Liver (tissue), 8 donors: ENCODE measurements at regions not wholly inside any gene's neighbourhood (a gene's known extent, or its start where the extent isn't known, plus 50 kb on each side); places are given as distances from the start of the nearest gene placed in this dataset.

Experiments
- DNase-seq: peaks from one replicate; pipeline ENCODE4 v3.0.0-alpha.2; 2017; ENCODE audit warnings: low spot score
- H3K27ac ChIP-seq, 2 donors: one replicate each; pipeline ENCODE4 v1.7.0; 2013; ENCODE audit warnings: inconsistent platforms in 2 of 2, low read length in 2 of 2, control low read depth in 1 of 2, low read depth in 1 of 2, mild to moderate bottlenecking in 1 of 2
- H3K27me3 ChIP-seq, 4 donors: one replicate each; pipeline versions ENCODE4 v1.6.1 to v1.7.0; 2013; ENCODE audit warnings: low read length in 3 of 4, inconsistent platforms in 1 of 4, mild to moderate bottlenecking in 1 of 4, moderate library complexity in 1 of 4; ENCODE audit not compliant: control insufficient read depth in 4 of 4, insufficient read depth in 4 of 4
- H3K36me3 ChIP-seq, 4 donors: one replicate each; pipeline versions ENCODE4 v1.6.1 to v1.7.0; 2013; ENCODE audit warnings: low read length in 3 of 4, mild to moderate bottlenecking in 3 of 4, low read depth in 1 of 4, moderate library complexity in 1 of 4; ENCODE audit not compliant: control insufficient read depth in 4 of 4, insufficient read depth in 3 of 4
- H3K4me1 ChIP-seq, 4 donors: one replicate each; pipeline versions ENCODE4 v1.6.1 to v1.7.0; 2013; ENCODE audit warnings: low read length in 3 of 4, mild to moderate bottlenecking in 3 of 4, moderate library complexity in 1 of 4; ENCODE audit not compliant: control insufficient read depth in 4 of 4, insufficient read depth in 4 of 4
- H3K4me3 ChIP-seq, 3 donors: one replicate each; pipeline versions ENCODE4 v1.6.1 to v1.7.0; 2013; ENCODE audit warnings: low read length in 3 of 3, control low read depth in 1 of 3, low read depth in 1 of 3, mild to moderate bottlenecking in 1 of 3
- H3K9ac ChIP-seq, 2 donors: one replicate each; pipeline ENCODE4 v1.7.0; 2013; ENCODE audit warnings: low read length in 2 of 2, mild to moderate bottlenecking in 2 of 2, moderate library complexity in 2 of 2, control low read depth in 1 of 2, low read depth in 1 of 2
- H3K9me3 ChIP-seq, 4 donors: one replicate each; pipeline versions ENCODE4 v1.6.1 to v1.7.0; 2013; ENCODE audit warnings: low read length in 3 of 4; ENCODE audit not compliant: control insufficient read depth in 4 of 4
- ATF3 ChIP-seq: IDR thresholded peaks from 2 replicates; pipeline ENCODE4 v1.6.1; 2016; ENCODE audit warnings: antibody characterized with exemption
- CTCF ChIP-seq: fragments of 150-350 bp; IDR thresholded peaks from 2 replicates; pipeline ENCODE4 v1.5.1; 2017; ENCODE audit warnings: improper control_type of control experiment, low read depth, low read length; ENCODE audit not compliant: missing input control
- EGR1 ChIP-seq, 2 donors: IDR thresholded peaks; 2 replicates each; pipeline ENCODE4 v1.6.1; 2016 to 2018; ENCODE audit warnings: antibody characterized with exemption in 2 of 2, low read depth in 2 of 2
- FOXA1 ChIP-seq: IDR thresholded peaks from 2 replicates; pipeline ENCODE4 v1.6.1; 2016; ENCODE audit warnings: antibody characterized with exemption
- FOXA2 ChIP-seq: IDR thresholded peaks from 2 replicates; pipeline ENCODE4 v1.6.1; 2016; ENCODE audit warnings: antibody characterized with exemption
- GABPA ChIP-seq, 2 donors: IDR thresholded peaks in 1 of 2; conservative IDR thresholded peaks in 1 of 2; 2 replicates each; pipeline ENCODE4 v1.6.1; 2016; ENCODE audit warnings: antibody characterized with exemption in 2 of 2, mild to moderate bottlenecking in 1 of 2, moderate library complexity in 1 of 2
- HNF4A ChIP-seq, 2 donors: conservative IDR thresholded peaks; 2 replicates each; pipeline ENCODE4 v1.6.1; 2016; ENCODE audit warnings: antibody characterized with exemption in 2 of 2, mild to moderate bottlenecking in 2 of 2
- HNF4G ChIP-seq: IDR thresholded peaks from 2 replicates; pipeline ENCODE4 v1.6.1; 2016; ENCODE audit warnings: antibody characterized with exemption
- JUND ChIP-seq, 2 donors: IDR thresholded peaks; 2 replicates each; pipeline ENCODE4 v1.6.1; 2016; ENCODE audit warnings: antibody characterized with exemption in 2 of 2
- MAX ChIP-seq: IDR thresholded peaks from 2 replicates; pipeline ENCODE4 v1.6.1; 2016; ENCODE audit warnings: antibody characterized with exemption
- NR2F2 ChIP-seq: IDR thresholded peaks from 2 replicates; pipeline ENCODE4 v1.6.1; 2016; ENCODE audit warnings: antibody characterized with exemption
- RAD21 ChIP-seq, 2 donors: IDR thresholded peaks; 2 replicates each; pipeline ENCODE4 v1.6.1; 2016; ENCODE audit warnings: antibody characterized with exemption in 2 of 2, mild to moderate bottlenecking in 2 of 2
- REST ChIP-seq: IDR thresholded peaks from 2 replicates; pipeline ENCODE4 v1.6.1; 2016; ENCODE audit warnings: antibody characterized with exemption, mild to moderate bottlenecking
- RXRA ChIP-seq, 2 donors: IDR thresholded peaks; 2 replicates each; pipeline ENCODE4 v1.6.1; 2017 to 2018; ENCODE audit warnings: antibody characterized with exemption in 2 of 2, mild to moderate bottlenecking in 1 of 2
- SP1 ChIP-seq: IDR thresholded peaks from 2 replicates; pipeline ENCODE4 v1.6.1; 2018; ENCODE audit warnings: antibody characterized with exemption, mild to moderate bottlenecking
- TAF1 ChIP-seq: conservative IDR thresholded peaks from 2 replicates; pipeline ENCODE4 v1.6.1; 2016; ENCODE audit warnings: antibody characterized with exemption, mild to moderate bottlenecking
- YY1 ChIP-seq: IDR thresholded peaks from 2 replicates; pipeline ENCODE4 v1.6.1; 2016; ENCODE audit warnings: antibody characterized with exemption, mild to moderate bottlenecking
- ZBTB33 ChIP-seq: IDR thresholded peaks from 2 replicates; pipeline ENCODE4 v1.6.1; 2016; ENCODE audit warnings: antibody characterized with exemption
- WGBS: extraction: QIAGEN DNeasy Blood & Tissue Kit; methylation state at CpG from one replicate; pipeline ENCODE4 v1.1.7; 2013; 5-methylcytosine and 5-hydroxymethylcytosine counted together
- donor health status: healthy.
- donor health status: healthy.
- donor health status: healthy.
- donor health status: healthy.
- donor health status: healthy.

- Histone ChIP-seq H3K9ac (no peak overlapping the region), H3K36me3 (no peaks in the 10 kb centered on the region), H3K27me3 (peaks cover 0 to 5% (median 1%) of the 10 kb centered on the region in 4 donors), H3K9me3 (no peaks in the 10 kb centered on the region), H3K4me1 (peaks cover 0 to 4% (median 2%) of the 10 kb centered on the region in 4 donors), H3K27ac (no peak overlapping the region), H3K4me3 (no peak overlapping the region)
- 69% methylated on average over 21 of the region's 21 CpGs for WGBS
- TF ChIP-seq NR2F2 (no peak), HNF4G (no peak), FOXA2 (no peak), JUND (IDR thresholded peaks at IDR 0.05) (no peak), HNF4A (conservative IDR thresholded peaks at IDR 0.05) (no peak), SP1 (no peak), RAD21 (IDR thresholded peaks at IDR 0.05) (no peak), CTCF (no peak), GABPA (IDR thresholded peaks at IDR 0.05 in 1 of 2, conservative IDR thresholded peaks at IDR 0.05 in 1 of 2) (no peak), FOXA1 (no peak), REST (no peak), YY1 (no peak), ZBTB33 (no peak), EGR1 (IDR thresholded peaks at IDR 0.05; ENCODE audit: low read depth in 2 of 2) (no peak), ATF3 (no peak), RXRA (IDR thresholded peaks at IDR 0.05) (no peak), TAF1 (no peak), MAX (no peak)
- no peak for DNase-seq
These were observed 90.6 kb upstream of the TAF1B start for GRCh38 chr2:9752441-9753275.
